Natural killer cell (primary cell): ENCODE measurements at regions not wholly inside any gene's neighbourhood (a gene's known extent, or its start where the extent isn't known, plus 50 kb on each side); places are given as distances from the start of the nearest gene placed in this dataset.
A peak's percentile ranks its signal among the peaks of the same experiment; 100 is the strongest.
"Not testable (repeated sequence)": the region's sequence is repeated elsewhere in the genome, so short reads cannot be mapped to it uniquely, and the experiment has no call there.

Experiments
- ATAC-seq, 3 donors: fragments of 150-1000 bp in 2 of 3; fragments of 200-7000 bp in 1 of 3; cut with Tn5 transposase; 1 replicate in 1 of 3; 2 replicates in 2 of 3; pipeline ENCODE4 v1.10.0; 2021; ENCODE audit warnings: mild to moderate bottlenecking in 2 of 3, moderate library complexity in 2 of 3
- DNase-seq, 2 donors: peaks; one replicate each; pipeline versions ENCODE4 v3.0.0 to v3.0.0-alpha.2; 2013 to 2021; ENCODE audit warnings: mixed read lengths in 1 of 2
- H3K27ac ChIP-seq: one replicate; pipeline ENCODE4 v1.5.1; 2013; ENCODE audit warnings: mild to moderate bottlenecking, low read length
- H3K27me3 ChIP-seq: one replicate; pipeline ENCODE4 v1.6.1; 2013; ENCODE audit warnings: low read length; ENCODE audit not compliant: control insufficient read depth, insufficient read depth
- H3K36me3 ChIP-seq: one replicate; pipeline ENCODE4 v1.6.1; 2013; ENCODE audit warnings: low read length; ENCODE audit not compliant: control insufficient read depth, insufficient read depth
- H3K4me1 ChIP-seq: one replicate; pipeline ENCODE4 v1.6.1; 2013; ENCODE audit warnings: low read length; ENCODE audit not compliant: control insufficient read depth, insufficient read depth
- H3K4me3 ChIP-seq: one replicate; pipeline ENCODE4 v1.5.1; 2013; ENCODE audit warnings: low read length
- H3K9me3 ChIP-seq: one replicate; pipeline ENCODE4 v1.6.1; 2013; ENCODE audit warnings: low read length; ENCODE audit not compliant: control insufficient read depth, insufficient read depth
- H3K27ac Mint-ChIP-seq, 2 donors: one replicate each; pipeline ENCODE4 v1.8.0; 2022; ENCODE audit warnings: mild to moderate bottlenecking in 2 of 2, mixed read lengths in 2 of 2, moderate library complexity in 1 of 2
- H3K27me3 Mint-ChIP-seq, 2 donors: one replicate each; pipeline ENCODE4 v1.8.0; 2022; ENCODE audit warnings: low read depth in 2 of 2, mixed read lengths in 2 of 2
- H3K36me3 Mint-ChIP-seq: one replicate; pipeline ENCODE4 v1.8.0; 2022; ENCODE audit warnings: mixed read lengths
- H3K4me1 Mint-ChIP-seq, 2 donors: one replicate each; pipeline ENCODE4 v1.8.0; 2022; ENCODE audit warnings: mixed read lengths in 2 of 2
- H3K4me3 Mint-ChIP-seq: one replicate; pipeline ENCODE4 v1.8.0; 2022; ENCODE audit warnings: mild to moderate bottlenecking, moderate library complexity, mixed read lengths
- H3K9me3 Mint-ChIP-seq, 2 donors: one replicate each; pipeline ENCODE4 v1.8.0; 2022; ENCODE audit warnings: mixed read lengths in 2 of 2
- WGBS: methylation state at CpG from one replicate; pipeline ENCODE4 v1.1.7; 2013; ENCODE audit warnings: missing lambda C conversion rate; ENCODE audit not compliant: insufficient coverage; 5-methylcytosine and 5-hydroxymethylcytosine counted together
- intact Hi-C: fragments of 100-400 bp; cut with micrococcal nuclease; formaldehyde crosslinking; loops from one replicate; pipeline ENCODE4 v1.14.2; 2022
- TF ChIP-seq, protein P1 (sequence below): fragments of 200-600 bp; IDR thresholded peaks from one replicate; pipeline ENCODE4 v1.8.0; 2022; ENCODE audit warnings: antibody characterized with exemption

DNA sequence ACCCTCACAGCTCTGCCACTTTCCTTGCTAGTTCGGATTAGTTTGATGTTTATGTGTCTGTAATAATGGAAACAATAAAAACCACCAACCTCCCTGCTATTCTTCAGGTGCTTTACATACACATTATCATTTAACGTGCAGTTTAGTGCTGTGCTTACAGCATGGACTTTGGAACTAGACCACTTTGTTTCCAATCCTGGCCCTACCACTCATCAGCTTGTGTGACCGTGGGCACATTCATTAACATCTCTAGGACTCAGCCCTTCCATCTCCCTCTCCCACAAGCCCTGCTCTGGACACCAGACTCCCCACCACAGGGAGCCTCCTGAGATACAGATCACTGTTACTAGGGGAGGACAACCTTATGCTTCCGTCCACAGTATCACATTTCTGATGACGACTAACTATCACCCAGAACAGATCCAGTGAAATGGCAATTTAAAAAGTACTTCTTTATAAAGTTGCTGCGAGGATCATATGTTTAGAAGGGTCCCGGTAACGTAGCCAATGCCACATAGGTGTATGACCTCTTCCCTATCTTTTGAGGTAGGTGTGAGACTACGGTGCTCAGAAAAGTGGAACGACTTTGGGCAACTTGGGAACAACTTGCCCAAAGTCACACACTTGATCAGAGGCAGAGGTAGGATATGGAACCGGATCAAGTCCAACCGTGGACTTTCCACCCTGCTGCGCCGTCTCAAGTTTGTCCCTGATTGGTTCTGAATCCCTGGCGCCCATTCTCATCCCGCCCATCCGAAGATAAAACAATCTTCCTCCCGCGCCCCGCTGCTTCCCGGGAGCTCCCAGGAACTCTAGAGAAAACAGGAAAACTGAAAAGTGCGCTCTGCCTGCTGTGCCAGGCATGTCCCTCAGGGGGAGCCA lies 132.4 kb upstream of the NIPBL start:
- Histone ChIP-seq H3K27me3 (no peaks in the 10 kb centered on the region), H3K4me1 (peaks cover 14% of the 10 kb centered on the region), H3K4me3 (peak overlapping the region; percentile 2), H3K27ac (no peak overlapping the region), H3K9me3 (no peaks in the 10 kb centered on the region), H3K36me3 (no peaks in the 10 kb centered on the region)
- TF ChIP-seq, protein P1, sequence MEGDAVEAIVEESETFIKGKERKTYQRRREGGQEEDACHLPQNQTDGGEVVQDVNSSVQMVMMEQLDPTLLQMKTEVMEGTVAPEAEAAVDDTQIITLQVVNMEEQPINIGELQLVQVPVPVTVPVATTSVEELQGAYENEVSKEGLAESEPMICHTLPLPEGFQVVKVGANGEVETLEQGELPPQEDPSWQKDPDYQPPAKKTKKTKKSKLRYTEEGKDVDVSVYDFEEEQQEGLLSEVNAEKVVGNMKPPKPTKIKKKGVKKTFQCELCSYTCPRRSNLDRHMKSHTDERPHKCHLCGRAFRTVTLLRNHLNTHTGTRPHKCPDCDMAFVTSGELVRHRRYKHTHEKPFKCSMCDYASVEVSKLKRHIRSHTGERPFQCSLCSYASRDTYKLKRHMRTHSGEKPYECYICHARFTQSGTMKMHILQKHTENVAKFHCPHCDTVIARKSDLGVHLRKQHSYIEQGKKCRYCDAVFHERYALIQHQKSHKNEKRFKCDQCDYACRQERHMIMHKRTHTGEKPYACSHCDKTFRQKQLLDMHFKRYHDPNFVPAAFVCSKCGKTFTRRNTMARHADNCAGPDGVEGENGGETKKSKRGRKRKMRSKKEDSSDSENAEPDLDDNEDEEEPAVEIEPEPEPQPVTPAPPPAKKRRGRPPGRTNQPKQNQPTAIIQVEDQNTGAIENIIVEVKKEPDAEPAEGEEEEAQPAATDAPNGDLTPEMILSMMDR = no peak
- ATAC-seq = no peak
- DNase-seq = peak in 1 of 2 donors; percentile 40
- H3K36me3 Mint-ChIP-seq = no peaks in the 10 kb centered on the region
- H3K4me1 Mint-ChIP-seq = peaks cover 5 to 16% of the 10 kb centered on the region in 2 donors
- no peaks in the 10 kb centered on the region for H3K9me3 Mint-ChIP-seq
- peak overlapping the region; percentile 37 for H3K4me3 Mint-ChIP-seq
- H3K27me3 Mint-ChIP-seq = peaks cover 29 to 58% of the 10 kb centered on the region in 2 donors
- intact Hi-C loops = no loop called here
- 19% methylated on average over 19 of the region's 22 CpGs for whole genome bisulfite sequencing
- no peak overlapping the region for H3K27ac Mint-ChIP-seq

GRCh38 chr5:36744773-36745589 lies 131.6 kb upstream of the NIPBL start:
- H3K27ac ChIP-seq = no peak overlapping the region
- Mint-ChIP-seq H3K27me3 (peaks cover 33 to 66% of the 10 kb centered on the region in 2 donors), H3K4me1 (peaks cover 5 to 16% of the 10 kb centered on the region in 2 donors), H3K27ac (no peak overlapping the region), H3K9me3 (no peaks in the 10 kb centered on the region), H3K36me3 (no peaks in the 10 kb centered on the region), H3K4me3 (peak overlapping the region; percentile 78)
- H3K4me3 ChIP-seq = peak overlapping the region; percentile 28
- DNase-seq (peak in 1 of 2 donors; percentile 37), ATAC-seq (peak; percentile 40 to 59 (median 56))
- no peaks in the 10 kb centered on the region for H3K9me3 ChIP-seq
- no peaks in the 10 kb centered on the region for H3K36me3 ChIP-seq
- no peaks in the 10 kb centered on the region for H3K27me3 ChIP-seq
- H3K4me1 ChIP-seq = peaks cover 14% of the 10 kb centered on the region
- TF ChIP-seq, protein P1 = no peak
- intact Hi-C loops = no loop called here
- under 1% methylated on average over 50 of the region's 50 CpGs for WGBS

DNA sequence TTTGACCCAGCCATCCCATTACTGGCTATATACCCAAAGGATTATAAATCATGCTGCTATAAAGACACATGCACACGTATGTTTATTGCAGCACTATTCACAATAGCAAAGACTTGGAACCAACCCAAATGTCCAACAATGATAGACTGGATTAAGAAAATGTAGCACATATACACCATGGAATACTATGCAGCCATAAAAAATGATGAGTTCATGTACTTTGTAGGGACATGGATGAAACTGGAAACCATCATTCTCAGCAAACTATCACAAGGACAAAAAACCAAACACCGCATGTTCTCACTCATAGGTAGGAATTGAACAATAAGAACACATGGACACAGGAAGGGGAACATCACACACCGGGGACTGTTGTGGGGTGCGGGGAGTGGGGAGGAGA lies 128.8 kb upstream of the NIPBL start:
- ATAC-seq, H3K9me3 Mint-ChIP-seq, H3K9me3 ChIP-seq, H3K36me3 ChIP-seq, H3K27me3 ChIP-seq, intact Hi-C loops, H3K4me3 ChIP-seq, H3K27ac Mint-ChIP-seq, DNase-seq, H3K36me3 Mint-ChIP-seq, H3K4me3 Mint-ChIP-seq, H3K27ac ChIP-seq: not testable (repeated sequence)
- WGBS = 100% methylated on average over 2 of the region's 4 CpGs
- Mint-ChIP-seq H3K27me3 (peaks cover 30 to 66% of the 10 kb centered on the region in 2 donors), H3K4me1 (peaks cover 5 to 16% of the 10 kb centered on the region in 2 donors)
- H3K4me1 ChIP-seq = peaks cover 14% of the 10 kb centered on the region

DNA sequence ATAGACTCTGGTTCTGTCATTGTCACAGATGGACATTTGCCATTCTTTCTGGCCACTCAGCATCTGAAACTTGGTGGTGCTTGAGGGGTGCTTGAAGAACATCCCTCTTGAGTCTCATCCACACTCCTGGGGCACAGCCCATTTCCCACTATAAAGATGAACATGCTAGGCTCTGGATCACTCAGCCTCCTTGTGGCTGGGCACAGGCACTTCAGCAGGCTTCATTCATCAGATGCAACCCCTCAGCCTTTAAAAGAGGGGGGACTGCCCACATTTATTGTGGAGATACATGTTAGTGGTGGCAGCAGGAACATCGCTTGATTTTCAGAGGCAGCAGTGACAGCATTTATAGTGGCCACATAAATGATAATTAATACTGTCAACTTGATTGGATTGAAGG lies 124.7 kb upstream of the NIPBL start:
- H3K4me1 ChIP-seq = no peaks in the 10 kb centered on the region
- Mint-ChIP-seq H3K27ac (no peak overlapping the region), H3K36me3 (no peaks in the 10 kb centered on the region), H3K9me3 (no peaks in the 10 kb centered on the region), H3K27me3 (peaks cover 10 to 30% of the 10 kb centered on the region in 2 donors), H3K4me1 (no peaks in the 10 kb centered on the region), H3K4me3 (no peak overlapping the region)
- DNase-seq (no peak), ATAC-seq (no peak)
- H3K27me3 ChIP-seq = no peaks in the 10 kb centered on the region
- TF ChIP-seq, protein P1 = no peak
- no peaks in the 10 kb centered on the region for H3K36me3 ChIP-seq
- WGBS = 84% methylated on average over 1 of the region's 1 CpG
- no peak overlapping the region for H3K4me3 ChIP-seq
- H3K9me3 ChIP-seq = no peaks in the 10 kb centered on the region
- intact Hi-C loops = no loop called here
- H3K27ac ChIP-seq = no peak overlapping the region
